ENCODE measurements at regions not wholly inside any gene's neighbourhood (a gene's known extent, or its start where the extent isn't known, plus 50 kb on each side); places are given as distances from the start of the nearest gene placed in this dataset.

DNA sequence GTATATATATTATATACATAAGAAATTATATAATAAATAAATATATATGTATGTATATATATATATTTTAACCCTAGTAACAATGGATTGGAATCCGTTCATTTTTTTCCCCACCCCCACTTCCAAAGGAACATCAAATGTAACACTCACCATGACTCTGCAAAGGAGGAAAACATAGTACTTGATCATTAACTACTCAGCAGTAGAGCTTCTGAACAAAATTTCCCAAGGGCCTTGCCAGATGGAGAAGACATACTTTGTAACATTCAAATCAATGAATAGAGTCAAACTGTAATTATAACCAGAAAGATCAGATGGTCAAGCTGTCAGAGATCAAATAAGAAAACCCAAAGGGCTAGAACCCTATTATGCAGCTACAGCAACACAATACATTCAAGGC is 126.0 kb upstream of the CNTN1 start:
- H3K4me3 ChIP-seq (ENCODE audit: low read length): no peak overlapping the region
- DNase-seq (ENCODE audit: low read depth): no peak
- TF ChIP-seq CTCF (conservative IDR thresholded peaks at IDR 0.05; ENCODE audit: low read depth, low read length): no peak

GRCh38 chr12:40569626-40570179 is 122.5 kb upstream of the CNTN1 start:
- no peak for TF ChIP-seq CTCF (conservative IDR thresholded peaks at IDR 0.05; ENCODE audit: low read depth, low read length)
- DNase-seq (ENCODE audit: low read depth): no peak
- no peak overlapping the region for H3K4me3 ChIP-seq (ENCODE audit: low read length)

GRCh38 chr12:40573024-40573423 is 119.2 kb upstream of the CNTN1 start:
- DNase-seq (ENCODE audit: low read depth): no peak
- TF ChIP-seq CTCF (conservative IDR thresholded peaks at IDR 0.05; ENCODE audit: low read depth, low read length): no peak
- H3K4me3 ChIP-seq (ENCODE audit: low read length): no peak overlapping the region

DNA sequence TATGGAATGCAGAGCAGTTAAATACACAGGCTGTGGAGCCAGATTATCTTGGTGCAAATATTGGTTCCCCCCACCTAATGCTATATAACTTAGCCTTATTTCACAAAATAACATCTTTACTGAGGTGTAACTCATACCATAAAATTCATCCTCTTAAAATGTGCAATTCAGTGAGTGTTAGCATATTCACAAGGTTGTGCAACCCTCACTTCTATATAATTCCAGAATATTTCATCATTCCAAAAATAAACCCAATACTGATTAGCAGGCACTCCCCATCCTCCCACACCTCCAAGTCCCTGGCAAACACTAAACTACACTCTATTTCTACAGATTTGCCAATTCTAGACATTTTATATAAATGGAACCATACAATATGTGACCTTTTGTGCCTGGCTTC is 116.3 kb upstream of the CNTN1 start:
- no peak for TF ChIP-seq CTCF (conservative IDR thresholded peaks at IDR 0.05; ENCODE audit: low read depth, low read length)
- no peak for DNase-seq (ENCODE audit: low read depth)
- no peak overlapping the region for H3K4me3 ChIP-seq (ENCODE audit: low read length)

DNA sequence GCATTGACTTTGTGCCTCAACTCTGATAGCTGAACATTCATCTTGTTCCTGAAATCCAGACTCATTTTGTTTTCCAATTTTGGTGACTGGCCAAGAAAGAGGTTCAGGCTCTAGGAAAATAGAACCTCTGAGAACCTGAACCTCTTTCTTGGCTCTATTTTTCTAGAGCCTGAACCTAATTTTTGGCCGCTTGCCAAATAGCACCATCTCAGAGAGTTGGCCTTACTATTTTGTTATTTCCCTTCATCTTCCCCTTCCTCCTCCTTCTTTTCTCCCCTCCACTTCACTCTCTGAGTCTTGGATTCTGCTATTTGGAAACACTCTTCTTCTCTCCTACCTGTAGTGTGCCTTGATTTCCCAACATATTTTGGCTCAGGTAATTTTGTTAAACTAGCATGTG is 114.4 kb upstream of the CNTN1 start:
- no peak for DNase-seq (ENCODE audit: low read depth)
- TF ChIP-seq CTCF (conservative IDR thresholded peaks at IDR 0.05; ENCODE audit: low read depth, low read length): no peak
- H3K4me3 ChIP-seq (ENCODE audit: low read length): no peak overlapping the region

DNA sequence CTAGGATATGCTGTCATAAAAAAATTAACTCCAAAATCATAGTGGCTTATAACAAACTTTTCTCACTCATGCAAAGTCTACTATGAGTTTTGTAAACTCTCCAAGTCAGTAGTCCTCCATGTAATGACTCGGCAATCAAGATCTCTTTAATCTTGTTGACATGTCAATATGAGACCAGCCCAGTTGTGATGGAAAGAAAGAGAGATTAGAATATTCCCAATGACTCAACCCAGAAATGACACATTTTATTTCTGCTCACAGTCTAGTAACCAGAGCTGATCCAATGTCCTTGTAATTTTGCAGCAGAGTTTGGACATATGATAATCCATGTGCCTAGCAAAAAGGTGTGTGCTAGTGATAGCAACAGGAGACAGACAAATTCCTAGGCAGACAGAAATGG is 112.6 kb upstream of the CNTN1 start:
- TF ChIP-seq CTCF (conservative IDR thresholded peaks at IDR 0.05; ENCODE audit: low read depth, low read length): no peak
- no peak overlapping the region for H3K4me3 ChIP-seq (ENCODE audit: low read length)
- DNase-seq (ENCODE audit: low read depth): no peak

GRCh38 chr12:40580346-40580745 is 111.9 kb upstream of the CNTN1 start:
- DNase-seq (ENCODE audit: low read depth): no peak
- no peak overlapping the region for H3K4me3 ChIP-seq (ENCODE audit: low read length)
- TF ChIP-seq CTCF (conservative IDR thresholded peaks at IDR 0.05; ENCODE audit: low read depth, low read length): no peak
